Germinal center (tissue), 1 donor: ENCODE measurements at regions not wholly inside any gene's neighbourhood (a gene's known extent, or its start where the extent isn't known, plus 50 kb on each side); places are given as distances from the start of the nearest gene placed in this dataset.

Experiments used
- DNase-seq: peaks from one replicate; pipeline ENCODE4 v3.0.0; 2012; ENCODE audit warnings: mixed read lengths, low spot score

GRCh38 chr5:125750861-125751186 is 672.4 kb upstream of the GRAMD2B start:
- DNase-seq: no peak

DNA sequence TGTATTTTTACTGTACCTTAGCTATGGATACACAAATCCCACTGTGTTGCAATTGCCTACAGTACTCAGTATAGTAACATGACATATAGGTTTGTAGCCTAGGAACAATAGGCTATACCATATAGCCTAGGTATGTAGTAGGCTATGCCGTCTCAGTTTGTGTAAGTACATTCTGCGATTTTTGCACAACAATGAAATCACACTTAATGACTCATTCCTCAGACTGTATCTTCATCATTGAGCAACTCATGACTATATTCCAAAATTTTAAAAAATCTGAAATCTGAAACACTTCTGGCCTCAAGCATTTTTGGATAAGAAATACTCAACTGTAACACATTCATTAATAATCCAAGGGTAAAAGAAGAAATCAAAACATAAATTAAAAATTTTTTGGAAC is 666.8 kb upstream of the GRAMD2B start:
- no peak for DNase-seq

DNA sequence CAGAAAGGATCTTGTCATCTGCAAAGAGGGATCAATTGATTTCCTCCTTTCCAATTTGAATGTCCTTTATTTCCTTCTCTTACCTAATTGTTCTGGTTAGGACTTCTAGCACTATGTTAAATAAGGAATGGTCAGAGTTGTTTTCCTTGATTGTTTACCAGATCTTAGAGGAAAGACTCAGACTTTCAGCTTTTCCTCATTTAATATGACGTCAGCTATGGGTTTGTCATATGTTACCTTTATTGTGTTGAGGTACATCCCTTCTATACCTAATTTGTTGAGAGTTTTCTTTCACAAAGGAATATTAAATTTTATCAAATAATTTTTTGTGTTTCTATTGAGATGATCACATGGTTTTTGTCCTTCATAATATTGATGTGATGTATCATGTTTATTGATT is 656.5 kb upstream of the GRAMD2B start:
- DNase-seq: no peak

GRCh38 chr5:125775896-125776295 is 647.3 kb upstream of the GRAMD2B start:
- DNase-seq: no peak

- no peak for DNase-seq
Observed at GRCh38 chr5:125776656-125777139, 646.5 kb upstream of the GRAMD2B start.

GRCh38 chr5:125778791-125779190 is 644.4 kb upstream of the GRAMD2B start:
- DNase-seq: no peak

DNA sequence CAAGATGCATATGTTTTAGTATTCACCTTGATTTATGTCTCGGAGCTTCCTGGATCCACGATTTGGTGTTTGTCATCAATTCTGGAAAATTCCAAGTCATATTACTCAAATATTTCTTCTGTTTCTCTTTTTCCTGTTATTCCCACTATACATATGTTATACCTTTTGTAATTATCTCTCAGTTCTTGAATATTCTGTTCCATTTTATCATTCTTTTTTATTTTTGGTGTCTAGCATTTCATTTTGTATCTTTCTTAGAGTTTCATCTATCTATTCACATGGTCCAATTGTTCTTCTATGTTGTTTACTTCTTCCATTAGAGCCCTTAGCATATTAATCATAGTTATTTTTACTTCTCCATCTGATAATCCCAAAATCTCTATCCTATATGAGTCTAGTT is 637.8 kb upstream of the GRAMD2B start:
- DNase-seq: no peak

DNA sequence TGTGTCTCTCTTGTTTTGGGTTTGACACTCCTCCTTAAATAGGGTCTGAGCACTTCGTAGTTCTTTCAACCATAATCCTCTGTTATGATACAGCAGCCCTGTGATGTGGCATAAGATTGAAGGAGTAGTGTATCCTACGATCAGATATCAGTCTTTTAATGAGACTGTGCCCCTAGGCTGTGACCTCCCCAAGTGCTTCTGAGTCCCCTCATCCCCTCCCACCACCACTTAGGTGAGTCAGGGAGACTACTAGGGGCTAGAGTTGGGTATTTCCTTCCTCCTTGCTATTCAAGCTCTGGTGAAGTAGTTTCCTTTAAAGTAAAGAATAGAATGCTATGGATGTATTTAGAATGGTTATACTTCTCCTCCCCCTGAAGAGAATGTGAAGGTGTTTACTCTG is 637.2 kb upstream of the GRAMD2B start:
- no peak for DNase-seq

- DNase-seq: no peak
Observed at GRCh38 chr5:125793470-125793869, 629.7 kb upstream of the GRAMD2B start.

- DNase-seq: no peak
Observed at GRCh38 chr5:125794922-125795321, 628.3 kb upstream of the GRAMD2B start.

- no peak for DNase-seq
Observed at GRCh38 chr5:125798307-125798706, 624.9 kb upstream of the GRAMD2B start.

DNA sequence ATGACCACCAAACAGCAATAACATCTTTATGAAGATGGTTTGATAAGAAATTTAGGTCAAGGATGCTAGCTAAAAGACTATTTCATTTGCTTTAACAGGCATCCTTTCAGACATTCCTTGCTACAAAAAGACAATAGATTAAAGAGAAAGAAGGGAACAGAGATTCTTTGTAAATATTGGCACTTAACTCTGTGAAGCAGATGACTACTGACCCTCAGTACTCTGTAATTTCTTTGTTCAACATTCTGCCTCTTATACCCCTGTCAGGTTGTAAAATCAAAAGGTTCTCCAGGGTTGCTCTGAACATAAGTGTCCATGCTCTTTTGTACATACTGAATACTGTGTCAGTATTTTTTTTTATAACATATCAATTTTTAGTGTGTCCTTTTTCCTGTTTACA is 610.6 kb upstream of the GRAMD2B start:
- DNase-seq: no peak

GRCh38 chr5:125813221-125813974 is 609.8 kb upstream of the GRAMD2B start:
- DNase-seq: no peak

- DNase-seq: no peak
Observed at GRCh38 chr5:125814119-125814518, 609.1 kb upstream of the GRAMD2B start.

GRCh38 chr5:125823572-125823971 is 599.6 kb upstream of the GRAMD2B start:
- DNase-seq: no peak

GRCh38 chr5:125826214-125826613 is 597.0 kb upstream of the GRAMD2B start:
- DNase-seq: no peak

- peak; percentile 66 for DNase-seq
Observed at GRCh38 chr5:125829349-125829748, 593.9 kb upstream of the GRAMD2B start.

GRCh38 chr5:125833398-125833797 is 589.8 kb upstream of the GRAMD2B start:
- no peak for DNase-seq

DNA sequence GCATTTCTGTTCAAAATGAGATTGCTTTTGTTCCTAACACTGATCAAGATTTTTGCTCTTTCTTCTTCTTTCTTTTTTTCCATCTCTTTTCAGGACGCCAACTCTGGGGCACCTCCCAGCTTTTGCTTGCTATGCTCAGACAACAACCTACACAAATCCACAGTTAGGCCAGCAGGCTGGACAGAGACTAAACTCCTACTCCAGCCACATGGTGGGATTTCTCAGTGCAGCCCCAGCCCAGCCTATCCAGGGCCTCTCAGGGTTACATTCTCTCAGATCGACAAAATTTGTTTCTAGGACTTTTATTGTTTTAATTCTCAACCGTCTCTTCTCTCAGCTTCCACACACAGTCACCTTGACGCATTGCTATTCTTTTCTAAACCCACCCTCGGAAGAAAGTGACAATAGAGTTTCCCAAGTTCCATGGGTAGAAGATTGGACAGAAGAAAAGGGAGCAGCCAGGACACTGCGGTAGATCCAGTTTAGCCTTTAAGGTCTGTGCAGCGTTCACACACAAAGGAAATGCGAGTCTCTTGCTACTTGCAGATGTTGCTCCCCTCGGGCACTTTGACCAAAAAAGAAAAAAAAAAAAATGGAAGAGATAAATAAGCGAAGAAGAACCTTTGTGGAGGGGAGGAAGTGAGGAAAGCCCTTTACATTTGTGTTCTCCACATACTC is 588.6 kb upstream of the GRAMD2B start:
- DNase-seq: no peak

- DNase-seq: peak; percentile 23
Observed at GRCh38 chr5:125835293-125836172, 587.7 kb upstream of the GRAMD2B start.

DNA sequence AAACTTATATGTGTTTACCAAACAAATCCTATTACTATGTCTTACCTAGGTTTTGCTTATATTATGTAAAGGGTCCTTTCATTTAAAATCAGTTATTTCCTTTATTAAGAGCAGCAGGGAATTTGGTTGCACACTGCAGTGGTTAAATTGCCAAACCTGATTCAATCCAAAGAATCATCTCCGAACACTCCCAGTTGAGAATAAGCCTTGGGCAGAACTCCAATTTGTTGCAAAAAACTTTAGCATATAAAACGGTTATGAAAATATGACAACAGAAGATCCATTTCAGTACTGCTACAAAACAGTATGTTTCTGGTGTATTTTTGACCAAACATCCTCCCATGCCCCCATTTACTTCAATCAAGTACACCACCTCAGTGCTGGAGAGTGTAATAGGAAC is 587.0 kb upstream of the GRAMD2B start:
- DNase-seq: no peak

DNA sequence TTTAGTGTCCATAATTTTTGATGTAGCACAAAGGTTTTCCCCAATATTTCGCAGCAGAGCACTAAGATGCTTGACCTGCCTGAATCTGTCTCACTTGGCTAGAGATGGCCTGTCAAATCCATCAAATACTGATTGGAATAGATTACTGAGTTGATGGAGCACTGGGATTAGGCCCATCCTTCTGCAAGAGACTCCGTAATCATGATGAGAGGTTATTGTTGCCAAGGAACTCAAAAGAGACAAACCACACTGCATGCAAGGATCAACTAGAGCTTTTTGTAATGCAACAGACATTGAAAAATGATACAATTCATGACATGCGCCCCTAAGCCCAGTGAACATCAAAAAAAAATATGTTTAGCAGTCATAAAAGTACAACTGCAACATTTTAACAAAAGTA is 585.3 kb upstream of the GRAMD2B start:
- DNase-seq: no peak

GRCh38 chr5:125847561-125847960 is 575.6 kb upstream of the GRAMD2B start:
- DNase-seq: no peak
